ENCODE measurements at regions not wholly inside any gene's neighbourhood (a gene's known extent, or its start where the extent isn't known, plus 50 kb on each side); places are given as distances from the start of the nearest gene placed in this dataset.

- FAIRE-seq (no peak), DNase-seq (ENCODE audit: extremely low read depth in 1 of 4, low spot score in 3 of 4) (no peak), ATAC-seq (no peak)
- intact Hi-C loops (cut with micrococcal nuclease), result no loop called here
- 71% methylated on average over 8 of the region's 9 CpGs for WGBS (ENCODE audit: insufficient coverage, low coverage, missing lambda C conversion rate)
- Histone ChIP-seq H3K27ac (ENCODE audit: extremely low read depth, low read depth, low read length) (no peak overlapping the region), H3K4me2 (ENCODE audit: insufficient read depth, low read length) (no peak overlapping the region), H3K4me1 (replicated peaks in 1 of 2; ENCODE audit: control insufficient read depth in 2 of 2, insufficient read depth in 2 of 2, low read length in 2 of 2) (no peaks in the 10 kb centered on the region; a peak in 2 of 5 replicates), H4K20me1 (replicated peaks; ENCODE audit: control insufficient read depth, insufficient read depth, low read length) (no peaks in the 10 kb centered on the region), H3K9ac (ENCODE audit: insufficient read depth in 1 of 2, low read depth in 2 of 2, low read length in 2 of 2) (no peak overlapping the region), H3K36me3 (ENCODE audit: control insufficient read depth, insufficient read depth, low read length) (no peaks in the 10 kb centered on the region), H3K9me3 (replicated peaks; ENCODE audit: control insufficient read depth, insufficient read depth, low read depth, low read length) (no peaks in the 10 kb centered on the region), H3K27me3 (ENCODE audit: control insufficient read depth in 2 of 2, insufficient read depth in 2 of 2, low read length in 2 of 2) (no peaks in the 10 kb centered on the region), H3K4me3 (no peak overlapping the region), H3K9me1 (ENCODE audit: control insufficient read depth, insufficient read depth, low read length) (no peaks in the 10 kb centered on the region), H2AFZ (ENCODE audit: low read depth, low read length) (no peak overlapping the region), H3K79me2 (ENCODE audit: control insufficient read depth, insufficient read depth, low read length) (no peaks in the 10 kb centered on the region)
- BruUV-seq (replicated peaks), result no TSS peak
- ChIA-PET CTCF (ENCODE audit: low intra/inter-chr PET ratio) (no interaction called here), POLR2A (no interaction called here)
- no peak for TF ChIP-seq POLR3G (IDR thresholded peaks at IDR 0.05; ENCODE audit: extremely low read depth, insufficient read length, insufficient replicate concordance)
- no peak for TF ChIP-seq HCFC1 (IDR thresholded peaks at IDR 0.05; ENCODE audit: low read depth, low read length)
- TF ChIP-seq CREB1 (IDR thresholded peaks at IDR 0.05), result no peak
- TF ChIP-seq CREB1 (CRISPR knock-in tag; IDR thresholded peaks at IDR 0.05), result no peak
- TF ChIP-seq ZBTB1 (CRISPR knock-in tag; IDR thresholded peaks at IDR 0.05; ENCODE audit: borderline replicate concordance, low read depth), result no peak
- no peak for TF ChIP-seq E2F8 (IDR thresholded peaks at IDR 0.05; ENCODE audit: low read depth, partially characterized antibody)
- TF ChIP-seq SMAD1 (IDR thresholded peaks at IDR 0.05; ENCODE audit: low read depth, low read length, partially characterized antibody), result no peak
- no peak for TF ChIP-seq ZNF655 (CRISPR knock-in tag; IDR thresholded peaks at IDR 0.05)
- no peak for TF ChIP-seq KLF6 (CRISPR knock-in tag; IDR thresholded peaks at IDR 0.05; ENCODE audit: borderline replicate concordance)
- TF ChIP-seq ILK (tag; IDR thresholded peaks at IDR 0.05; ENCODE audit: borderline replicate concordance, low read depth), result no peak
- TF ChIP-seq NCOA1 (IDR thresholded peaks at IDR 0.05; ENCODE audit: low read depth), result no peak
- TF ChIP-seq MIER1 (IDR thresholded peaks at IDR 0.05; ENCODE audit: low read depth), result no peak
- no peak for TF ChIP-seq SNAPC5 (CRISPR knock-in tag; IDR thresholded peaks at IDR 0.05)
- in situ Hi-C loops (cut with MboI), result no loop called here
Observed at GRCh38 chr14:71588028-71588427, 344.2 kb upstream of the RGS6 start.

All from K562 (cell line).